ENCODE measurements at regions not wholly inside any gene's neighbourhood (a gene's known extent, or its start where the extent isn't known, plus 50 kb on each side); places are given as distances from the start of the nearest gene placed in this dataset.

DNA sequence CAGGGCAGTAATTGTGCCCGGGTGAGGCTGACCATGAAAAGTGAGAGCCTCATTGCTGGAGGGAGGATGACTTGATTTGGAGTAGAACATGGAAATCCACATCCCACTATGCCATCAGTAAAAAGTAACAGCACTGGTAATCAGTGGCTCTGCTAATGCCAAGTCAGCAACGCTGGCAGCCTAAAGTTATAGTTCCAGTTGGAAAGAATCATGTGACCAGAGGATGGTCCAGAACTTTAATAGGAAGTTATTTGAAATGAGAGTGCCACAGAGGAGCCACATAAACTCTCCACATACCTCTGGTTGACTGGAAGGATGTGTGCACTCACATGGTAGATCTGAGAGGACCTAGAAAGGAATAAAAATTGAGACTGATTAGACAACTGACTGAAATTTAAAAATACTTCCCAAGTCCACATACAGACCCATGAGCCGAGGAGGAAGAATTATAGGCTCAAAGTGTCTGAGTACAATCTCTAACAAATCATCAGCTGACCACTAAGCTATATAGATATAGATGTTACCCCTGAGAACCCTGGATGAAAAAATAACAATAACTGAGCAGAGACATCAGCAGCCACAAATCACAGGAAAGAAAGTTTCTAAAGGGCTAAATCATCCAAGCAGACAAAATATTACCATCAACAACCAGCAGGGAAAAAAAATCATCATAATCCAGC lies 346.8 kb downstream of the STK39 start:
- H3K4me1 Mint-ChIP-seq (ENCODE audit: unreplicated experiment): no peaks in the 10 kb centered on the region
- no peak overlapping the region for H3K4me3 Mint-ChIP-seq (ENCODE audit: unreplicated experiment)
- no peaks in the 10 kb centered on the region for H3K9me3 Mint-ChIP-seq (ENCODE audit: unreplicated experiment)
- TF ChIP-seq, protein P1, sequence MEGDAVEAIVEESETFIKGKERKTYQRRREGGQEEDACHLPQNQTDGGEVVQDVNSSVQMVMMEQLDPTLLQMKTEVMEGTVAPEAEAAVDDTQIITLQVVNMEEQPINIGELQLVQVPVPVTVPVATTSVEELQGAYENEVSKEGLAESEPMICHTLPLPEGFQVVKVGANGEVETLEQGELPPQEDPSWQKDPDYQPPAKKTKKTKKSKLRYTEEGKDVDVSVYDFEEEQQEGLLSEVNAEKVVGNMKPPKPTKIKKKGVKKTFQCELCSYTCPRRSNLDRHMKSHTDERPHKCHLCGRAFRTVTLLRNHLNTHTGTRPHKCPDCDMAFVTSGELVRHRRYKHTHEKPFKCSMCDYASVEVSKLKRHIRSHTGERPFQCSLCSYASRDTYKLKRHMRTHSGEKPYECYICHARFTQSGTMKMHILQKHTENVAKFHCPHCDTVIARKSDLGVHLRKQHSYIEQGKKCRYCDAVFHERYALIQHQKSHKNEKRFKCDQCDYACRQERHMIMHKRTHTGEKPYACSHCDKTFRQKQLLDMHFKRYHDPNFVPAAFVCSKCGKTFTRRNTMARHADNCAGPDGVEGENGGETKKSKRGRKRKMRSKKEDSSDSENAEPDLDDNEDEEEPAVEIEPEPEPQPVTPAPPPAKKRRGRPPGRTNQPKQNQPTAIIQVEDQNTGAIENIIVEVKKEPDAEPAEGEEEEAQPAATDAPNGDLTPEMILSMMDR (IDR thresholded peaks at IDR 0.05; ENCODE audit: unreplicated experiment): no peak
- no peak overlapping the region for H3K27ac Mint-ChIP-seq (ENCODE audit: unreplicated experiment)
- H3K36me3 Mint-ChIP-seq (ENCODE audit: low read depth, unreplicated experiment): no peaks in the 10 kb centered on the region
- no peak for DNase-seq (ENCODE audit: low spot score)
- no peaks in the 10 kb centered on the region for H3K27me3 Mint-ChIP-seq (ENCODE audit: unreplicated experiment)

DNA sequence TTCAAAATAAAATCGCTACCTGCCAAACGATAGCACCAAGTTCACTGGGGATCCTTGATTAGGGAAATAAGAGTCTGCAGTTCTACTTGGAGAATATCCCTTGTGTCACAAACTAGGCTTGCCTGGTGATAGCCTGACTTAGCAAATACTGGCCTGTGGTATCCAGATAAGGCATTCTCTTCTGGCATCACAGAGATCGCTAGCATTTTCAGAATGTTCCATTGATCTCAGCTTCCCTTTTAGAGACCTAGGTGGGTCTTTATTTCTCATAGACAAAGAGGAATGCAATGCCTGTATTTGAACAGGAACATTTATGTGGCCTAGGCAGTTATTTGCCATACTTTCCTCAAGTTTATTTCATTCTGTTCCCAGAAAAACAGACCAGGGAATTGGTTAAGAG lies 349.1 kb downstream of the STK39 start:
- H3K4me3 Mint-ChIP-seq (ENCODE audit: unreplicated experiment): no peak overlapping the region
- H3K4me1 Mint-ChIP-seq (ENCODE audit: unreplicated experiment): no peaks in the 10 kb centered on the region
- no peaks in the 10 kb centered on the region for H3K9me3 Mint-ChIP-seq (ENCODE audit: unreplicated experiment)
- DNase-seq (ENCODE audit: low spot score): no peak
- H3K27ac Mint-ChIP-seq (ENCODE audit: unreplicated experiment): no peak overlapping the region
- H3K36me3 Mint-ChIP-seq (ENCODE audit: low read depth, unreplicated experiment): no peaks in the 10 kb centered on the region
- TF ChIP-seq, protein P1 (IDR thresholded peaks at IDR 0.05; ENCODE audit: unreplicated experiment): no peak
- H3K27me3 Mint-ChIP-seq (ENCODE audit: unreplicated experiment): no peaks in the 10 kb centered on the region

DNA sequence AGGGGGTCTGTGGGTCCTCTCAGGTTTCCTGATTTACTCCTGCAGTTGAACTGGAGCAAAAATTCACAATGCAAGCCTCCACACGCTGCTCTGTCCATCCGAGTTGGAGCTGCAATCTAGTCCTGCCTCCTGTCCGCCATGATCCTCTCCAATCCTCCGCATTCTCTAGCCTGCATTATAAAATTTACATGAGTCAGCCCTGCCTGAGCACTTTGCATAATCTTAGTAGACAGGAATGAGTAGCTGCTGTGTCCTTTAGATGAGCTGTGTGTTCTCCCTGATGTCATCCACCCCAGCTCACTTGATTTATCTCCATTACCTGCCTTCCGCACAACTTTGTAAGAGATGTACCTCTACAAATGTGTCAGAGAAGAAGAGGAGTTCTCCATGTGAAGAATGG lies 355.6 kb downstream of the STK39 start:
- Mint-ChIP-seq H3K27ac (ENCODE audit: unreplicated experiment) (no peak overlapping the region), H3K4me1 (ENCODE audit: unreplicated experiment) (no peaks in the 10 kb centered on the region), H3K4me3 (ENCODE audit: unreplicated experiment) (no peak overlapping the region), H3K9me3 (ENCODE audit: unreplicated experiment) (no peaks in the 10 kb centered on the region), H3K36me3 (ENCODE audit: low read depth, unreplicated experiment) (no peaks in the 10 kb centered on the region), H3K27me3 (ENCODE audit: unreplicated experiment) (no peaks in the 10 kb centered on the region)
- no peak for DNase-seq (ENCODE audit: low spot score)
- TF ChIP-seq, protein P1 (IDR thresholded peaks at IDR 0.05; ENCODE audit: unreplicated experiment): no peak

DNA sequence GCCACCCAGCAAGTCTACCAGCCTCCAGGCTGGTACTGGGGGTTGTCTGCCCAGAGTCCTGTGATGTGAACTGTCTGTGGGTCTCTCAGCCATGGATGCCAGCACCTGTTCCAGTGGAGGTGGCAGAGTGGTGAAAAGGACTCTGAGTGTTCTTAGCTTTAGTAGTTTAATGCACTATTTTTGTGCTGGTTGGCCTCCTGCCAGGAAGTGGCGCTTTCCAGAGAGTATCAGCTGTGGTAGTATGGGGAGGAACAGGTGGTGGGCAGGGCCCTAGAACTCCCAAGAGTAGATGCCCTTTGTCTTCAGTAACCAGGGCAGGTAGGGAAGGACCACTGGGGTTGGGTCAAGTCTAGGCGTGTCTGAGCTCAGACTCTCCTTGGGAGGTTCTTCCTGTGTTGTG lies 356.7 kb downstream of the STK39 start:
- H3K9me3 Mint-ChIP-seq (ENCODE audit: unreplicated experiment): no peaks in the 10 kb centered on the region
- no peaks in the 10 kb centered on the region for H3K36me3 Mint-ChIP-seq (ENCODE audit: low read depth, unreplicated experiment)
- H3K4me1 Mint-ChIP-seq (ENCODE audit: unreplicated experiment): no peaks in the 10 kb centered on the region
- DNase-seq (ENCODE audit: low spot score): no peak
- no peak overlapping the region for H3K4me3 Mint-ChIP-seq (ENCODE audit: unreplicated experiment)
- TF ChIP-seq, protein P1 (IDR thresholded peaks at IDR 0.05; ENCODE audit: unreplicated experiment): no peak
- no peaks in the 10 kb centered on the region for H3K27me3 Mint-ChIP-seq (ENCODE audit: unreplicated experiment)
- H3K27ac Mint-ChIP-seq (ENCODE audit: unreplicated experiment): no peak overlapping the region

DNA sequence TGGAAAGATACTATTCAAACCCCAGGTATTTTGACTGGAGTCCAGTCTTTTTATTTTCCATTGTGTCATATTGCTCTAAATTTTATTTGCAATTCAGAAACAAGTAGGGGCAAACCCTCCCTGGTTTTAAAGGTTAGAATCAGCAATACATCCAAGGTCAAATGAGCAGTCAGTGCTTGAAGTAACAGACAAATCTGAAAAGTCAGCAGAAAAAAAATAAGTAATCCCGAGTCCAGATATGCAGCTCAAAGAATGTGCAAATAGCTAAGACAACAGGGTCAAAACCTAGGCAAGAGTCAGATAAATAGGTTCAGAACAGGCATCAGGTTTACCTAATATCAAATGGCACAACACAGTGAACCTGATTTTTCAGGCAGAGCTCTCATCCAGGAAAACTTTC lies 367.0 kb downstream of the STK39 start:
- Mint-ChIP-seq H3K4me1 (ENCODE audit: unreplicated experiment) (no peaks in the 10 kb centered on the region), H3K27me3 (ENCODE audit: unreplicated experiment) (peaks cover 2% of the 10 kb centered on the region), H3K9me3 (ENCODE audit: unreplicated experiment) (no peaks in the 10 kb centered on the region), H3K27ac (ENCODE audit: unreplicated experiment) (no peak overlapping the region), H3K4me3 (ENCODE audit: unreplicated experiment) (no peak overlapping the region), H3K36me3 (ENCODE audit: low read depth, unreplicated experiment) (no peaks in the 10 kb centered on the region)
- TF ChIP-seq, protein P1 (IDR thresholded peaks at IDR 0.05; ENCODE audit: unreplicated experiment): no peak
- no peak for DNase-seq (ENCODE audit: low spot score)

Data from endothelial cell (in vitro differentiated cells).